ENCODE measurements at regions not wholly inside any gene's neighbourhood (a gene's known extent, or its start where the extent isn't known, plus 50 kb on each side); places are given as distances from the start of the nearest gene placed in this dataset.
A peak's percentile ranks its signal among the peaks of the same experiment; 100 is the strongest.

GRCh38 chr2:128458505-128458904, 139.8 kb upstream of the HS6ST1 start:
- no peak for TF ChIP-seq CTCF (conservative IDR thresholded peaks at IDR 0.05; ENCODE audit: low read length)
- no peak for DNase-seq (ENCODE audit: low read depth)
- H3K4me3 ChIP-seq (ENCODE audit: low read length): no peak overlapping the region

GRCh38 chr2:128464456-128464855, 145.8 kb upstream of the HS6ST1 start:
- H3K4me3 ChIP-seq (ENCODE audit: low read length): no peak overlapping the region
- DNase-seq (ENCODE audit: low read depth): no peak
- TF ChIP-seq CTCF (conservative IDR thresholded peaks at IDR 0.05; ENCODE audit: low read length): no peak

GRCh38 chr2:128465246-128466170, 146.8 kb upstream of the HS6ST1 start:
- no peak for DNase-seq (ENCODE audit: low read depth)
- TF ChIP-seq CTCF (conservative IDR thresholded peaks at IDR 0.05; ENCODE audit: low read length): no peak
- no peak overlapping the region for H3K4me3 ChIP-seq (ENCODE audit: low read length)

GRCh38 chr2:128466376-128466775, 147.7 kb upstream of the HS6ST1 start:
- no peak for TF ChIP-seq CTCF (conservative IDR thresholded peaks at IDR 0.05; ENCODE audit: low read length)
- H3K4me3 ChIP-seq (ENCODE audit: low read length): no peak overlapping the region
- DNase-seq (ENCODE audit: low read depth): peak; percentile 9

- no peak for TF ChIP-seq CTCF (conservative IDR thresholded peaks at IDR 0.05; ENCODE audit: low read length)
- no peak for DNase-seq (ENCODE audit: low read depth)
- H3K4me3 ChIP-seq (ENCODE audit: low read length): no peak overlapping the region
These were observed 148.1 kb upstream of the HS6ST1 start for GRCh38 chr2:128466776-128467175.

GRCh38 chr2:128467321-128467969, 148.8 kb upstream of the HS6ST1 start:
- H3K4me3 ChIP-seq (ENCODE audit: low read length): no peak overlapping the region
- no peak for TF ChIP-seq CTCF (conservative IDR thresholded peaks at IDR 0.05; ENCODE audit: low read length)
- DNase-seq (ENCODE audit: low read depth): no peak

Measured in AG10803 (cell line).